ENCODE measurements at regions not wholly inside any gene's neighbourhood (a gene's known extent, or its start where the extent isn't known, plus 50 kb on each side); places are given as distances from the start of the nearest gene placed in this dataset.
"Not testable (repeated sequence)": the region's sequence is repeated elsewhere in the genome, so short reads cannot be mapped to it uniquely, and the experiment has no call there.

- DNase-seq (ENCODE audit: low spot score) = peak; percentile 5
Measured at GRCh38 chr6:76275746-76276145, 203.3 kb upstream of the IMPG1 start.

GRCh38 chr6:76264468-76264867 lies 192.0 kb upstream of the IMPG1 start:
- no peak for DNase-seq (ENCODE audit: low spot score)

- no peak for DNase-seq (ENCODE audit: low spot score)
Measured at GRCh38 chr6:76262240-76262639, 189.8 kb upstream of the IMPG1 start.

- no peak for DNase-seq (ENCODE audit: low spot score)
Measured at GRCh38 chr6:76250666-76251065, 178.2 kb upstream of the IMPG1 start.

GRCh38 chr6:76247527-76247926 lies 175.1 kb upstream of the IMPG1 start:
- no peak for DNase-seq (ENCODE audit: low spot score)

- DNase-seq (ENCODE audit: low spot score) = no peak
Measured at GRCh38 chr6:76240092-76240491, 167.6 kb upstream of the IMPG1 start.

- DNase-seq (ENCODE audit: low spot score) = peak; percentile 34
Measured at GRCh38 chr6:76230711-76231110, 158.2 kb upstream of the IMPG1 start.

GRCh38 chr6:76222189-76222588 lies 149.7 kb upstream of the IMPG1 start:
- no peak for DNase-seq (ENCODE audit: low spot score)

- no peak for DNase-seq (ENCODE audit: low spot score)
Measured at GRCh38 chr6:76221525-76221924, 149.1 kb upstream of the IMPG1 start.

GRCh38 chr6:76220805-76221204 lies 148.3 kb upstream of the IMPG1 start:
- no peak for DNase-seq (ENCODE audit: low spot score)

- no peak for DNase-seq (ENCODE audit: low spot score)
Measured at GRCh38 chr6:76217606-76218005, 145.1 kb upstream of the IMPG1 start.

- no peak for DNase-seq (ENCODE audit: low spot score)
Measured at GRCh38 chr6:76214546-76214945, 142.1 kb upstream of the IMPG1 start.

- no peak for DNase-seq (ENCODE audit: low spot score)
Measured at GRCh38 chr6:76174722-76175121, 102.3 kb upstream of the IMPG1 start.

GRCh38 chr6:76166874-76167273 lies 94.4 kb upstream of the IMPG1 start:
- no peak for DNase-seq (ENCODE audit: low spot score)

- no peak for DNase-seq (ENCODE audit: low spot score)
Measured at GRCh38 chr6:76166297-76166696, 93.8 kb upstream of the IMPG1 start.

- no peak for DNase-seq (ENCODE audit: low spot score)
Measured at GRCh38 chr6:76165471-76166221, 93.2 kb upstream of the IMPG1 start.

- DNase-seq (ENCODE audit: low spot score) = no peak
Measured at GRCh38 chr6:76162811-76163210, 90.3 kb upstream of the IMPG1 start.

- DNase-seq (ENCODE audit: low spot score) = not testable (repeated sequence)
Measured at GRCh38 chr6:76157800-76158199, 85.3 kb upstream of the IMPG1 start.

- no peak for DNase-seq (ENCODE audit: low spot score)
Measured at GRCh38 chr6:76135481-76135880, 63.0 kb upstream of the IMPG1 start.

- DNase-seq (ENCODE audit: low spot score) = no peak
Measured at GRCh38 chr6:76134651-76135050, 62.2 kb upstream of the IMPG1 start.

GRCh38 chr6:76124018-76124417 lies 51.6 kb upstream of the IMPG1 start:
- DNase-seq (ENCODE audit: low spot score) = no peak
